ENCODE measurements at regions not wholly inside any gene's neighbourhood (a gene's known extent, or its start where the extent isn't known, plus 50 kb on each side); places are given as distances from the start of the nearest gene placed in this dataset.
"Not testable (repeated sequence)": the region's sequence is repeated elsewhere in the genome, so short reads cannot be mapped to it uniquely, and the experiment has no call there.

- DNase-seq (ENCODE audit: low read depth, low spot score) = not testable (repeated sequence)
These were observed 150.2 kb upstream of the PRSS12 start for GRCh38 chr4:118502967-118503366.

DNA sequence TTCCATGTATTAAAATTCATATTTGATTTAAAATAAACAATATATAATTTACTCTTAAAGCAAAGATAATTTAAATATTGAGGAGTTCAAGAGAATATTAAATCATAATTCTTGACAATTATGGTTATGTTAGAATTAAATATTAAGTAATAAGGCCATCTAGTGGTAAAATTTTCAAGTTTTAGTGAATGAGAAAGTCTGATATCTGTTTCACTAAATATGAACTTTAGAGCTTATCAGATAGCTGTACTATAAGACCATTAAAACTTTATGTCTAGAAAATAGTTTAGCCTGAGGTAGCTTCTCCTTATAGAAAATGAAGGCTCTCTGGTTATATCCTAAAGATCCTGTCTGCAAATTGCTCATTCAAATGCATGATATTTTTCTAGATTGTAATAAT is 152.1 kb upstream of the PRSS12 start:
- DNase-seq (ENCODE audit: low read depth, low spot score) = not testable (repeated sequence)

DNA sequence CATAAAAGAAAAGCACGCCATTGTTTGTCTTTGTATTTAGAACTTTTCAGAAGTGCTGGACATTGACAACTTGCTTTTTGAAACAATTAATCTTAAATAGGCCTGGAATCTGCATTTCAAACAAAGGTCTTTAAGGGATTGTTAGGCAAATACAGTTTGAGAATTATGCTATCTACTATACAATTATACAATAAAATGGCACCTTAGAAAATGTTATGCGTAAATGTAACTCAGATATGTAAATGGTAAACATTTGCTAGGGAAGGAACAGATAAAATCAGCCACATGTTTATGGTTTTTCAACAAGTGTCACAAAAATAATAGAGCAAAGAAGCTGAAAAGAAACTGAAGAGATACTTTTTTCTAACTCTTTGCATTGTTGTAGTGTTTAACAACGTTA is 152.7 kb upstream of the PRSS12 start:
- not testable (repeated sequence) for DNase-seq (ENCODE audit: low read depth, low spot score)

- DNase-seq (ENCODE audit: low read depth, low spot score) = not testable (repeated sequence)
These were observed 160.1 kb upstream of the PRSS12 start for GRCh38 chr4:118512870-118513269.

DNA sequence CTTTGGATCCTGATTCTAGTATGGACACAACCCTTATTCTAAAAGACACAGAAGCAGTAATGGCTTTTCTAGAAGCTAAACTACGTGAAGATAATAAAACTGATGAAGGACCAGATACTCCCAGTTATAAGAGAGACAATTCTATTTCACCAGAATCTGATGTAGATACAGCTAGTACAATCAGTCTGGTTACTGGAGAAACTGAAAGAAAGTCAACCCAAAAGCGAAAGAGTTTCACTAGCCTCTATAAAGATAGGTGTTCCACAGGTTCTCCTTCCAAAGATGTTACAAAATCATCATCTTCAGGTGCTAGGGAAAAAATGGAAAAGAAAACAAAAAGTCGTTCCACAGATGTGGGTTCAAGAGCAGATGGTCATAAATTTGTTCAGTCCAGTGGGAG is 161.5 kb upstream of the PRSS12 start:
- not testable (repeated sequence) for DNase-seq (ENCODE audit: low read depth, low spot score)

GRCh38 chr4:118516107-118516506 is 163.3 kb upstream of the PRSS12 start:
- not testable (repeated sequence) for DNase-seq (ENCODE audit: low read depth, low spot score)

- DNase-seq (ENCODE audit: low read depth, low spot score) = not testable (repeated sequence)
These were observed 155.1 kb upstream of the METTL14 start for GRCh38 chr4:118530107-118530506.

DNA sequence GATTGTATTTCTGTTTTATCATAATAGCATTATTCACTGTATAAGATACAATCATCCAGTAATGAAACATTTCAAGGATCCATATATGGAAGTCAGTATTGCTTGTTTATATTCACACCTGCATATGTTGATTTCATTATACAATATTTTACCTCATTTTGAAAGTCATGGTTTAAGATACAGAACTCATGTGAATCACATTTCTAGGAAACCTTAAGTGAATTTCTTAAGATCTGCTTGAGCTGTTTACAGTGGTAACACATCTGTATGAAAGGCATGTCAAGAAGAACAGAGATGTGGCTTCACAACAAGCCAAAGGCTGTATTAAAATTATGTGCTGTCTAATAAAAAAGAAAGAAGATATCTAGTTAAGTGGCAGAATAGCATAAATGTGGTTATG is 153.2 kb upstream of the METTL14 start:
- DNase-seq (ENCODE audit: low read depth, low spot score) = not testable (repeated sequence)

- DNase-seq (ENCODE audit: low read depth, low spot score) = not testable (repeated sequence)
These were observed 149.4 kb upstream of the METTL14 start for GRCh38 chr4:118535788-118536187.

GRCh38 chr4:118539412-118540077 is 145.6 kb upstream of the METTL14 start:
- peak; percentile 29 for DNase-seq (ENCODE audit: low read depth, low spot score)

GRCh38 chr4:118556576-118556975 is 128.6 kb upstream of the METTL14 start:
- not testable (repeated sequence) for DNase-seq (ENCODE audit: low read depth, low spot score)

DNA sequence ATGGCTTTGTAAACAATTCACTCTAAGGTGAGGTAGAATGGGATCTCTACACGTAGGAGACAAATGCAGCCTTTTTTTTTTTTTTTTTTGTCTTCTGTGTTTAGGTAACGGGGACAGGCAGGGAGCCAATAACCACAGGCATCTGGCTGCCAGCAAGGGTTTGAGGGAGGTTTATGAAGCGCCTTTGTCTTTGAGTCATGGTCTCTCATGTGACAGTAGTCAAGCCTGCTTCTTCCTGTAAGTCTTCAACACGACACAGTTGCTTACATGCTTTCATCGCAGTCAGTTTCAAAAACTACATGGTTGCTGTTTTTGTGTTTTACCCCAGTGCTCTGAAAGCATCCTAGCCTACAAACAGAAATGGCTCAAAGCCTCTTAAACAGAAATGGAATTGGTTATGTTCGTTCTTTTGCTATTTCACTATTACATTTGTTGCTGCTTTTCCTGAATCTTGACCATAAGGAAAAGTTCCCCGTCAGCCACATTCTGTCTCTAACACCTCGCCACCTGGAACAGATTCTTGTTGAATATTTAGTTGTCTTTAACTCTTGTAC is 127.8 kb upstream of the METTL14 start:
- peak; percentile 82 for DNase-seq (ENCODE audit: low read depth, low spot score)

DNA sequence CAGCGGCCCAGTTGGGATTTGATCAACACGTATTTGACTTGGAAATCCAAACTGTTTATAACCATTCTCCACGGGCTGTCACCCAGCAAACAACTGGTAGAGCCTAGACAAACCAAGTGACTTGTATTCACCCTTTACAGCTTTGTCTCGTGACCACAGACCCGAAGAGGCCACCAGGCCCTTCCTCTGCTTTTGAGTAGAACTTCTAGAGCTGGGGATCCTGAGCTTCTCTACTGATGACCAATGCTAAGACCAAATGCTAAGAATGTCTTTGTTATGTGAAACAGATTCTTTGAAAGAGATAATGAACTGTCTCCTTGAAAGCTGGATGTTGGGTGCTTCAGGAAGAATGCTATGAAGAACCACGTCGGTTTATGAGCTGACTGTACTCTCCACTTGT is 127.0 kb upstream of the METTL14 start:
- not testable (repeated sequence) for DNase-seq (ENCODE audit: low read depth, low spot score)

- not testable (repeated sequence) for DNase-seq (ENCODE audit: low read depth, low spot score)
These were observed 123.6 kb upstream of the METTL14 start for GRCh38 chr4:118561559-118561958.

DNA sequence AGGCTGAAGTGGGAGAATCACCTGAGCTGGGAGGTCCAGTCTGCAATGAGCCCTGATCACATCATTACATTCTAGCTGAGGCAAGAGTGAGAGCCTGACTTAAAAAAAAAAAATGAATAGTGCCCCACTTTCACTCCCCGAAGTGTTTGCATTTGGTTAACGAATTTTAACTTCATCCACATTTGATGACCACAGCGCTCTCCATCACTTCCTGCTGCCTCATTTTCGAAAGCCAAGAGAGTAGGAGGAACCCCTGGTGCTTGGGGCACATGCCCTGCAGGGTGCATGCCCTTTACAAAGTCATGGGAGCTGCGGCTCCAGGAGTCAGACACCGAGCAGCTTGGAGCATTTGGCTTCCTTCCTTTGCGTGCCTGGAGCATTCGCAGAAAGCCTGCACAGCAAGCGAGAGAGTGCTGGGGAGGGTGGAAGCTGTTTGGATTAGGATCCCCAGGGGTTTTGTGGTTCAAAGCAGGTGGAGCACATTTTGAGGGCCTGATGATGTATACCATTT is 119.1 kb upstream of the METTL14 start:
- peak; percentile 81 for DNase-seq (ENCODE audit: low read depth, low spot score)

- DNase-seq (ENCODE audit: low read depth, low spot score) = not testable (repeated sequence)
These were observed 112.2 kb upstream of the METTL14 start for GRCh38 chr4:118572991-118573390.

DNA sequence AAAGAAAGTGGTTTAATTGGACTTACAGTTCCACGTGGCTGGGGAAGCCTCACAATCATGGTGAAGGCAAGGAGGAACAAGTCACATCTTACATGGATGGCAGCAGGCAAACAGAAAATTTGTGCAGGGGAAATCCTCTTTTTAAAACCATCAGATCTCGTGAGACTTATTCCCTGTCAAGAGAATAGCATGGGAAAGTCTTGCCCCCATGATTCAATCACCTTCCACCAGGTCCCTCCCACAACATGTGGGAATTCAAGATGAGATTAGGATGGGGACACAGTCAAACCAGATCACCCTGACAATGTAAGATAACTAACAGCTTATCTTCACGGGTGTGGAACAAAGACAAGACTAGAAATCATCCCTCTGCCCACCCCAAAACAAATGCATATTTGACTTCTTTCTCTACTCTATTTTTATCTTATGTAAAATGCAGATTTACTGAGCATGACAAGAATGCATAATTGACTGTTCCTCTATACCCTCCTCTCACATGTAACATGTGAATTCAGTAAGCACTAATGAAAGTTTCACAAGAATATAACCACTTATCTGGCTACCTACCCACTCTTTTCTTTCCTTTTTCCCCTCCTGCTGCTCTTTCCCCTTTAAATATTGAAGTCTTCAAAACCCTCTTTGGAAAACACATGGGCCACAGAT is 110.8 kb upstream of the METTL14 start:
- DNase-seq (ENCODE audit: low read depth, low spot score) = not testable (repeated sequence)

GRCh38 chr4:118575057-118575456 is 110.1 kb upstream of the METTL14 start:
- peak; percentile 32 for DNase-seq (ENCODE audit: low read depth, low spot score)

GRCh38 chr4:118575726-118576125 is 109.5 kb upstream of the METTL14 start:
- not testable (repeated sequence) for DNase-seq (ENCODE audit: low read depth, low spot score)

GRCh38 chr4:118576709-118577219 is 108.4 kb upstream of the METTL14 start:
- DNase-seq (ENCODE audit: low read depth, low spot score) = not testable (repeated sequence)

GRCh38 chr4:118585015-118585414 is 100.2 kb upstream of the METTL14 start:
- DNase-seq (ENCODE audit: low read depth, low spot score) = no peak

- no peak for DNase-seq (ENCODE audit: low read depth, low spot score)
These were observed 98.8 kb upstream of the METTL14 start for GRCh38 chr4:118586357-118586790.

Data from astrocyte of the hippocampus (primary cell).